RWPE2 (cell line): ENCODE measurements at regions not wholly inside any gene's neighbourhood (a gene's known extent, or its start where the extent isn't known, plus 50 kb on each side); places are given as distances from the start of the nearest gene placed in this dataset.

Experiments
- ATAC-seq: fragments of 200-7000 bp; cut with Tn5 transposase; 3 replicates; pipeline ENCODE4 v1.9.1; 2021; ENCODE audit warnings: low read depth
- DNase-seq: peaks from one replicate; pipeline ENCODE4 v3.0.0-alpha.2; 2020; ENCODE audit warnings: low spot score
- H3K27ac ChIP-seq: fragments of 450-650 bp; 2 replicates; pipeline ENCODE4 v1.5.1; 2017; ENCODE audit warnings: mild to moderate bottlenecking; ENCODE audit not compliant: poor library complexity, severe bottlenecking
- H3K27me3 ChIP-seq: fragments of 250-450 bp; sonication (Bioruptor Pico); 2 replicates; pipeline ENCODE4 v1.5.1; 2021; ENCODE audit warnings: mild to moderate bottlenecking, moderate library complexity; ENCODE audit not compliant: insufficient read depth, poor library complexity, severe bottlenecking
- H3K36me3 ChIP-seq: fragments of 250-450 bp; sonication (Bioruptor Pico); 2 replicates; pipeline ENCODE4 v1.5.1; 2020; ENCODE audit warnings: low read depth, mild to moderate bottlenecking, moderate library complexity
- H3K4me1 ChIP-seq: fragments of 250-450 bp; sonication (Bioruptor Pico); 2 replicates; pipeline ENCODE4 v1.5.1; 2021; ENCODE audit warnings: mild to moderate bottlenecking, moderate library complexity; ENCODE audit not compliant: insufficient read depth, poor library complexity, severe bottlenecking
- H3K4me3 ChIP-seq: fragments of 250-450 bp; sonication (Bioruptor Pico); 2 replicates; pipeline ENCODE4 v1.5.1; 2021; ENCODE audit warnings: mild to moderate bottlenecking, moderate library complexity; ENCODE audit not compliant: severe bottlenecking
- H3K9me3 ChIP-seq: fragments of 250-450 bp; sonication (Bioruptor Pico); 2 replicates; pipeline ENCODE4 v1.5.1; 2021; ENCODE audit warnings: mild to moderate bottlenecking, moderate library complexity; ENCODE audit not compliant: severe bottlenecking
- CTCF ChIP-seq: fragments of 450-650 bp; IDR thresholded peaks from one replicate; pipeline ENCODE4 v1.5.1; 2017; ENCODE audit warnings: mild to moderate bottlenecking, moderate library complexity; ENCODE audit not compliant: poor library complexity, severe bottlenecking

- Histone ChIP-seq H3K27ac (no peak overlapping the region), H3K4me1 (peaks cover 11% of the 10 kb centered on the region), H3K9me3 (no peaks in the 10 kb centered on the region), H3K4me3 (no peak overlapping the region), H3K27me3 (no peaks in the 10 kb centered on the region), H3K36me3 (no peaks in the 10 kb centered on the region)
- no peak for TF ChIP-seq CTCF
- no peak for DNase-seq
- no peak for ATAC-seq
These were observed 536.3 kb upstream of the TNP1 start for GRCh38 chr2:217396165-217396564.

- H3K4me3 ChIP-seq: no peak overlapping the region
- TF ChIP-seq CTCF: no peak
- H3K36me3 ChIP-seq: no peaks in the 10 kb centered on the region
- H3K27ac ChIP-seq: peak overlapping the region; percentile 39
- H3K4me1 ChIP-seq: peaks cover 11% of the 10 kb centered on the region
- ATAC-seq: peak; percentile 37; the same call in 1 of the 3 replicates
- no peaks in the 10 kb centered on the region for H3K27me3 ChIP-seq
- H3K9me3 ChIP-seq: no peaks in the 10 kb centered on the region
- no peak for DNase-seq
These were observed 534.9 kb upstream of the TNP1 start for GRCh38 chr2:217394510-217395351.

- DNase-seq (no peak), ATAC-seq (peak; percentile 78)
- peaks cover 11% of the 10 kb centered on the region for H3K4me1 ChIP-seq
- H3K4me3 ChIP-seq: no peak overlapping the region
- no peaks in the 10 kb centered on the region for H3K27me3 ChIP-seq
- no peak for TF ChIP-seq CTCF
- H3K9me3 ChIP-seq: no peaks in the 10 kb centered on the region
- no peaks in the 10 kb centered on the region for H3K36me3 ChIP-seq
- H3K27ac ChIP-seq: peak overlapping the region; percentile 39
These were observed 533.7 kb upstream of the TNP1 start for GRCh38 chr2:217393585-217394032.

GRCh38 chr2:217392930-217393584, 533.2 kb upstream of the TNP1 start:
- peak overlapping the region; percentile 39 for H3K27ac ChIP-seq
- no peak for ATAC-seq
- no peaks in the 10 kb centered on the region for H3K36me3 ChIP-seq
- H3K4me1 ChIP-seq: peaks cover 11% of the 10 kb centered on the region
- no peaks in the 10 kb centered on the region for H3K27me3 ChIP-seq
- no peak overlapping the region for H3K4me3 ChIP-seq
- H3K9me3 ChIP-seq: no peaks in the 10 kb centered on the region
- DNase-seq: no peak
- no peak for TF ChIP-seq CTCF
